ENCODE measurements at regions not wholly inside any gene's neighbourhood (a gene's known extent, or its start where the extent isn't known, plus 50 kb on each side); places are given as distances from the start of the nearest gene placed in this dataset.

- no peak for TF ChIP-seq ZBTB33 (IDR thresholded peaks at IDR 0.05; ENCODE audit: extremely low read depth, insufficient replicate concordance, low read length)
- no peak for TF ChIP-seq ZFX (IDR thresholded peaks at IDR 0.05)
- TF ChIP-seq JUND (IDR thresholded peaks at IDR 0.05): no peak
- TF ChIP-seq MAX (IDR thresholded peaks at IDR 0.05): no peak
- no peak for TF ChIP-seq FOSL1 (IDR thresholded peaks at IDR 0.05; ENCODE audit: low read depth)
- TF ChIP-seq SRF (IDR thresholded peaks at IDR 0.05; ENCODE audit: low read depth): no peak
- no peak for TF ChIP-seq POLR2AphosphoS5 (IDR thresholded peaks at IDR 0.05; ENCODE audit: low read depth, low read length)
- TF ChIP-seq EZH2 (IDR thresholded peaks at IDR 0.05): no peak
- TF ChIP-seq RAD21 (IDR thresholded peaks at IDR 0.05; ENCODE audit: low read depth): no peak
These were observed 421.0 kb downstream of the RPL10L start (continued) for GRCh38 chr14:46230540-46230939.

- no peak overlapping the region for H2AFZ ChIP-seq (ENCODE audit: low read depth, low read length, poor library complexity, severe bottlenecking)
- H3K9me2 ChIP-seq (ENCODE audit: insufficient read depth): no peaks in the 10 kb centered on the region
- H4K20me1 ChIP-seq (ENCODE audit: insufficient read depth): no peaks in the 10 kb centered on the region
- H3K27ac ChIP-seq (ENCODE audit: low read depth, low read length): no peak overlapping the region
- H3K4me3 ChIP-seq (replicated peaks in 1 of 2; ENCODE audit: low read depth in 1 of 2, low read length in 2 of 2): no peak overlapping the region
- H3K4me1 ChIP-seq (ENCODE audit: control insufficient read depth in 1 of 2, insufficient read depth in 2 of 2, low read length in 2 of 2): no peaks in the 10 kb centered on the region
- ATAC-seq (no peak), DNase-seq (ENCODE audit: low read depth, low spot score) (no peak)
- ChIA-PET POLR2A (no interaction called here), CTCF (no interaction called here), RAD21 (ENCODE audit: low non-redundant PET in 1 of 2, low total read pairs in 2 of 2, uncharacterized antibody in 2 of 2, unreplicated experiment in 2 of 2) (no interaction called here)
- H3K79me2 ChIP-seq (ENCODE audit: insufficient read depth, low read length): no peaks in the 10 kb centered on the region
- no peaks in the 10 kb centered on the region for H3K27me3 ChIP-seq (ENCODE audit: insufficient read depth, low read length)
- H3K4me2 ChIP-seq (ENCODE audit: low read length): no peak overlapping the region
- intact Hi-C loops (cut with micrococcal nuclease): no loop called here
- no peaks in the 10 kb centered on the region for H3K36me3 ChIP-seq (ENCODE audit: control insufficient read depth in 1 of 2, insufficient read depth in 2 of 2, low read length in 2 of 2)
- no peak overlapping the region for H3K9ac ChIP-seq (ENCODE audit: low read length)
- no peaks in the 10 kb centered on the region for H3K9me3 ChIP-seq (ENCODE audit: control insufficient read depth in 1 of 2, insufficient read depth in 1 of 2, low read depth in 1 of 2, low read length in 2 of 2)
- no TSS peak for BruUV-seq (replicated peaks)
- TF ChIP-seq EZH2 (IDR thresholded peaks at IDR 0.05) (no peak), ZBTB33 (IDR thresholded peaks at IDR 0.05; ENCODE audit: extremely low read depth, insufficient replicate concordance, low read length) (no peak), SP1 (IDR thresholded peaks at IDR 0.05; ENCODE audit: low read depth) (no peak), TCF7L2 (IDR thresholded peaks at IDR 0.05; ENCODE audit: borderline replicate concordance, extremely low read depth, insufficient read depth, insufficient read length) (no peak), MAX (IDR thresholded peaks at IDR 0.05) (no peak), CBX3 (IDR thresholded peaks at IDR 0.05; ENCODE audit: low read depth) (no peak), FOSL1 (IDR thresholded peaks at IDR 0.05; ENCODE audit: low read depth) (no peak), ZNF274 (IDR thresholded peaks at IDR 0.05; ENCODE audit: low read depth, low read length) (no peak), EGR1 (IDR thresholded peaks at IDR 0.05; ENCODE audit: low read depth) (no peak), REST (IDR thresholded peaks at IDR 0.05; ENCODE audit: low read depth) (no peak), YY1 (IDR thresholded peaks at IDR 0.05; ENCODE audit: extremely low read depth, insufficient replicate concordance, low read depth, low read length) (no peak), JUND (IDR thresholded peaks at IDR 0.05) (no peak), ZFX (IDR thresholded peaks at IDR 0.05) (no peak), POLR2AphosphoS5 (IDR thresholded peaks at IDR 0.05; ENCODE audit: low read depth, low read length) (no peak)
These were observed 435.8 kb downstream of the RPL10L start for GRCh38 chr14:46215801-46216200.

All from HCT116 (cell line).